Lower lobe of right lung (tissue), 2 donors: ENCODE measurements at regions not wholly inside any gene's neighbourhood (a gene's known extent, or its start where the extent isn't known, plus 50 kb on each side); places are given as distances from the start of the nearest gene placed in this dataset.
"Not testable (repeated sequence)": the region's sequence is repeated elsewhere in the genome, so short reads cannot be mapped to it uniquely, and the experiment has no call there.

Experiments
- ATAC-seq, 2 donors: fragments of 200-7000 bp; cut with Tn5 transposase; one replicate each; pipeline ENCODE4 v1.9.1; 2020 to 2022; ENCODE audit warnings: mild to moderate bottlenecking in 2 of 2, moderate library complexity in 2 of 2
- DNase-seq: peaks from one replicate; pipeline ENCODE4 v3.0.0-alpha.2; 2020
- H3K27ac ChIP-seq: fragments of 200-600 bp; one replicate; pipeline ENCODE4 v1.8.0; 2022
- H3K27me3 ChIP-seq: fragments of 200-600 bp; one replicate; pipeline ENCODE4 v1.8.0; 2022; ENCODE audit warnings: low read depth
- H3K36me3 ChIP-seq: fragments of 200-600 bp; one replicate; pipeline ENCODE4 v1.8.0; 2022; ENCODE audit warnings: mild to moderate bottlenecking
- H3K4me1 ChIP-seq: fragments of 200-600 bp; one replicate; pipeline ENCODE4 v1.8.0; 2022
- H3K4me3 ChIP-seq: fragments of 200-600 bp; one replicate; pipeline ENCODE4 v1.8.0; 2022; ENCODE audit warnings: mild to moderate bottlenecking
- H3K9me3 ChIP-seq: fragments of 200-600 bp; one replicate; pipeline ENCODE4 v1.8.0; 2022
- CTCF ChIP-seq: fragments of 200-600 bp; IDR thresholded peaks from one replicate; pipeline ENCODE4 v1.8.0; 2022; ENCODE audit warnings: antibody characterized with exemption, mild to moderate bottlenecking
- intact Hi-C: fragments of 100-400 bp; cut with DNase I; formaldehyde crosslinking; loops from one replicate; pipeline ENCODE4 v1.11.0; 2022
- donor health status: DM: no; HTN: yes; CAD: no; lungs with severe emphysema.

- no peak for TF ChIP-seq CTCF
- Histone ChIP-seq H3K4me3 (no peak overlapping the region), H3K4me1 (no peaks in the 10 kb centered on the region), H3K27me3 (no peaks in the 10 kb centered on the region), H3K27ac (no peak overlapping the region), H3K36me3 (no peaks in the 10 kb centered on the region), H3K9me3 (no peaks in the 10 kb centered on the region)
- ATAC-seq (peak; percentile 17 to 61), DNase-seq (no peak)
- intact Hi-C loops: no loop called here
Observed at GRCh38 chr7:127476618-127477017, 84.1 kb upstream of the ZNF800 start.

- intact Hi-C loops: no loop called here
- no peak overlapping the region for H3K4me3 ChIP-seq
- DNase-seq: no peak
- no peaks in the 10 kb centered on the region for H3K4me1 ChIP-seq
- H3K9me3 ChIP-seq: no peaks in the 10 kb centered on the region
- H3K27me3 ChIP-seq: no peaks in the 10 kb centered on the region
- no peaks in the 10 kb centered on the region for H3K36me3 ChIP-seq
- H3K27ac ChIP-seq: no peak overlapping the region
- no peak for ATAC-seq
- no peak for TF ChIP-seq CTCF
Observed at GRCh38 chr7:127474457-127474856, 81.9 kb upstream of the ZNF800 start.

- no peak for TF ChIP-seq CTCF
- Histone ChIP-seq H3K27me3 (no peaks in the 10 kb centered on the region), H3K36me3 (no peaks in the 10 kb centered on the region), H3K4me1 (no peaks in the 10 kb centered on the region), H3K4me3 (no peak overlapping the region), H3K9me3 (no peaks in the 10 kb centered on the region), H3K27ac (no peak overlapping the region)
- DNase-seq (no peak), ATAC-seq (no peak)
- intact Hi-C loops: no loop called here
Observed at GRCh38 chr7:127473409-127473808, 80.9 kb upstream of the ZNF800 start.

- no peaks in the 10 kb centered on the region for H3K9me3 ChIP-seq
- no peak for TF ChIP-seq CTCF
- no peaks in the 10 kb centered on the region for H3K27me3 ChIP-seq
- DNase-seq (no peak), ATAC-seq (no peak)
- no peaks in the 10 kb centered on the region for H3K4me1 ChIP-seq
- no peak overlapping the region for H3K27ac ChIP-seq
- intact Hi-C loops: no loop called here
- no peak overlapping the region for H3K4me3 ChIP-seq
- H3K36me3 ChIP-seq: no peaks in the 10 kb centered on the region
Observed at GRCh38 chr7:127460077-127460476, 67.6 kb upstream of the ZNF800 start.

GRCh38 chr7:127451258-127451657, 58.8 kb upstream of the ZNF800 start:
- H3K27ac ChIP-seq, ATAC-seq, intact Hi-C loops, H3K4me3 ChIP-seq, H3K36me3 ChIP-seq, H3K27me3 ChIP-seq, DNase-seq, H3K4me1 ChIP-seq: not testable (repeated sequence)
- peaks cover 10% of the 10 kb centered on the region for H3K9me3 ChIP-seq

GRCh38 chr7:127448566-127448965, 56.1 kb upstream of the ZNF800 start:
- H3K36me3 ChIP-seq: no peaks in the 10 kb centered on the region
- no peak for DNase-seq
- no peak for TF ChIP-seq CTCF
- H3K4me3 ChIP-seq: no peak overlapping the region
- peaks cover 16% of the 10 kb centered on the region for H3K9me3 ChIP-seq
- ATAC-seq: no peak
- H3K27me3 ChIP-seq: no peaks in the 10 kb centered on the region
- intact Hi-C loops: no loop called here
- H3K27ac ChIP-seq: no peak overlapping the region
- H3K4me1 ChIP-seq: no peaks in the 10 kb centered on the region
